ENCODE measurements at regions not wholly inside any gene's neighbourhood (a gene's known extent, or its start where the extent isn't known, plus 50 kb on each side); places are given as distances from the start of the nearest gene placed in this dataset.

DNA sequence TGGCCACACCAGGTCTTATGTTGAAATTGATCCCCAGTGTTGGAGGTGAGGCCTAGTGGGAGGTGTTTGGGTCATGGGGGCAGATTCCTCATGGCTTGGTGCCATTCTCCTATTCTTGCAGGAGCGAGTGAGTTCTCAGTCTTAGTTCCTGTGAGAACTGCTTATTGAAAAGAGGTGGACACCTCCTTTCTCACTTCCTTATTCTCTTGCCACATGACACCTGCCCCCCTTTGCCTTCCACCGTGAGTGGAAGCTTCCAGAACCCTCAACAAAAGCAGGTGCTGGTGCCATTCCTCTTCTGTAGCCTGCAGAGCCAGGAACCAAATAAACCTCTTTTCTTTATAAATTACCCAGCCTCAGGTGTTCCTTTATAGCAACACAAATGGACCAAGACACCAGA, 318.1 kb upstream of the MCTP2 start:
- no peaks in the 10 kb centered on the region for H3K36me3 ChIP-seq
- H3K9me3 ChIP-seq: no peaks in the 10 kb centered on the region
- H3K4me3 ChIP-seq: no peak overlapping the region

DNA sequence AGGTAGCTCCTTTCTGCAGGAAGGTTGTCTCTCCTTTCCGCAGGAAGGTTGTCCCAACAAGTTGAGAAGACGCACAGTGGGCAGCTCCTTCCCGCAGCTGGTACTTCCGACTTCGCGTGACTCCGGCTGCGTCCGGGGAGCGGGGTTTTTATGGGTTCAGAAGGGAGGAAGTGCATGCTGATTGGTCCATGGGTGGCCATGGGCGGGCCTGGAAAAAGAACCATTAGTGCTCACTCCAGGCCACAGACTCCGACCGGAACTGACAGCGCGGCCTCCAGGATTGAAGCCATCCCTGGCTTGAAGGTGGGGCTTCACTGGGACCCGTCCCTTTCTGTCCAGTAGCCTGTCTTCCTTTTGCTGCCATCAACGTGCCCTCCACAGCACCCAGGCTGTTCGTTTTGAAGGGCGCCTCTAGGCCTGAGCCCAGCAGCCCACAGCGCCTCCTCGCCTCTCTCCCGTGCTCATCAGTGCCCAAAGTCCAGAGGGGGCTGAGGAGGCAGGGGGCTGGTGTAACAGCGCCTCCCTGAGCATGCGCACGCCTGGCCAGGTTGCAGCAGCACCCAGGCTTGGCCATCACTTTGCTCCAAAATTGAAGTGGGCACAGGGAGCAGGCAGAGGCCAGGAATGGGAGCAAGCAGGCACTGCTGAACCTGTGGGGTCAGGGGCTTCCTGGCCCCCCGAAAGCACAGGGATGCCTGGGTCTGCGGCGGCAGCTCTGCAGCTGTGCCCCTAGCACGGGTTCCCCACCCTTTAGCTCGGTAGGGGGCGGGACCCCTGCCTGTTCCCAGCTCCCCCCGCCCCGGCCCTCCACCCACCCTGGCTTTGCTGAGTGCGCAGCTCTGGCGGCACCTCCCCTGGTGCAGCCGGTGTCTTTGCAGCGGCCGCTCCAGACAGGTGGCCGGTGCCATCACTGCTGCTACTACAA, 330.6 kb upstream of the MCTP2 start:
- intact Hi-C loops (cut with DNase I; ENCODE audit: low total_unique reads): no loop called here
- H3K9me3 ChIP-seq: no peaks in the 10 kb centered on the region
- H3K36me3 ChIP-seq: no peaks in the 10 kb centered on the region
- H3K4me1 ChIP-seq: no peaks in the 10 kb centered on the region
- no peak for DNase-seq (ENCODE audit: low spot score in 2 of 2)
- no peak overlapping the region for H3K4me3 ChIP-seq
- no peak overlapping the region for H3K27ac ChIP-seq
- no peak for TF ChIP-seq POLR2A (IDR thresholded peaks at IDR 0.05)
- TF ChIP-seq, protein P1, sequence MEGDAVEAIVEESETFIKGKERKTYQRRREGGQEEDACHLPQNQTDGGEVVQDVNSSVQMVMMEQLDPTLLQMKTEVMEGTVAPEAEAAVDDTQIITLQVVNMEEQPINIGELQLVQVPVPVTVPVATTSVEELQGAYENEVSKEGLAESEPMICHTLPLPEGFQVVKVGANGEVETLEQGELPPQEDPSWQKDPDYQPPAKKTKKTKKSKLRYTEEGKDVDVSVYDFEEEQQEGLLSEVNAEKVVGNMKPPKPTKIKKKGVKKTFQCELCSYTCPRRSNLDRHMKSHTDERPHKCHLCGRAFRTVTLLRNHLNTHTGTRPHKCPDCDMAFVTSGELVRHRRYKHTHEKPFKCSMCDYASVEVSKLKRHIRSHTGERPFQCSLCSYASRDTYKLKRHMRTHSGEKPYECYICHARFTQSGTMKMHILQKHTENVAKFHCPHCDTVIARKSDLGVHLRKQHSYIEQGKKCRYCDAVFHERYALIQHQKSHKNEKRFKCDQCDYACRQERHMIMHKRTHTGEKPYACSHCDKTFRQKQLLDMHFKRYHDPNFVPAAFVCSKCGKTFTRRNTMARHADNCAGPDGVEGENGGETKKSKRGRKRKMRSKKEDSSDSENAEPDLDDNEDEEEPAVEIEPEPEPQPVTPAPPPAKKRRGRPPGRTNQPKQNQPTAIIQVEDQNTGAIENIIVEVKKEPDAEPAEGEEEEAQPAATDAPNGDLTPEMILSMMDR (IDR thresholded peaks at IDR 0.05): no peak
- peaks cover 0 to 8% of the 10 kb centered on the region in 2 donors for H3K27me3 ChIP-seq

More for the DNA sequence above, 318.1 kb upstream of the MCTP2 start:
- Histone ChIP-seq H3K4me1 (no peaks in the 10 kb centered on the region), H3K27me3 (no peaks in the 10 kb centered on the region), H3K27ac (no peak overlapping the region)
- intact Hi-C loops (cut with DNase I; ENCODE audit: low total_unique reads): no loop called here
- TF ChIP-seq, protein P1 (IDR thresholded peaks at IDR 0.05): no peak
- TF ChIP-seq POLR2AphosphoS5 (IDR thresholded peaks at IDR 0.05) (no peak), POLR2A (IDR thresholded peaks at IDR 0.05) (no peak)
- DNase-seq (ENCODE audit: low spot score in 2 of 2): no peak

DNA sequence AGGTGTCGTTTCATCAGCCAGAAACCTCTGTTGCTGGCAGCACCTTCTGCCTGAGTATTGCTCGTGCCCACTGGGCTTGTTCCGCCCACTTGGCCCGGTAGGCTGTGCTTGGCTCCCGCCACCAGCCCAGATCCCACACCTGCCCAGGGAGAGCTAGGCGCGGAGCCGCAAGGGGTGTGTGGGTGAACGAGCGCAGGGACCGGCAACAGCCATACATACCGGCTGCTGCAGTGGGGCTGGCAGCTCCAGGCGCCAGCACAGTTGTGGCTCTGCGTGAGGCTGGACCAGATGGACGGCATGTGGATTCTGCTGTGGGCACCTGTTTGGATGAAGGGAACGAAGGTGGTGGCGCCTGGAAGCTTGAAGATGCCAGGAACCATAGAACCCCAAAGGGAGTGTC, 331.5 kb upstream of the MCTP2 start:
- no peaks in the 10 kb centered on the region for H3K4me1 ChIP-seq
- no peak overlapping the region for H3K27ac ChIP-seq
- intact Hi-C loops (cut with DNase I; ENCODE audit: low total_unique reads): no loop called here
- no peak overlapping the region for H3K4me3 ChIP-seq
- peaks cover 0 to 8% of the 10 kb centered on the region in 2 donors for H3K27me3 ChIP-seq
- H3K9me3 ChIP-seq: no peaks in the 10 kb centered on the region
- TF ChIP-seq POLR2AphosphoS5 (IDR thresholded peaks at IDR 0.05) (no peak), POLR2A (IDR thresholded peaks at IDR 0.05) (no peak)
- TF ChIP-seq, protein P1 (IDR thresholded peaks at IDR 0.05): no peak
- DNase-seq (ENCODE audit: low spot score in 2 of 2): no peak
- no peaks in the 10 kb centered on the region for H3K36me3 ChIP-seq

DNA sequence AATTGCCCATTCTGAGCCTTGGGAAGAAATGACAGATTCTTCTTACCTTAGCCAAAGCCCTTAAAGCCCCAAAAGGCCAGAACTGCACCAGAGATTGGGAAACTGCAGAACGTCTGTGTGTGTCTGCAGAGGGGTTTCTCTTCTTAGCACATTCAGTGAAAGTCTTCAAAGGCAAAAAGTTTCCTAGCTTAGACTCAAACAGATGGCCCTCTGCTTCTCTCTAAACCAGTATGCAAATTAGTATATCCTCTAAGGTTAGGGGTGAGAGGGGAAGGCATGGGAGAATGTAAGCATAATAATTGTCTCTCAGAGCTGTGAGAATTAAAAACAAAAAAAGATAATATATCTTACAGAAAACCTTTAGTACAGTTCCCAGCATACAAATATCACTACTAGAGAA, 334.0 kb upstream of the MCTP2 start:
- TF ChIP-seq, protein P1 (IDR thresholded peaks at IDR 0.05): no peak
- TF ChIP-seq POLR2AphosphoS5 (IDR thresholded peaks at IDR 0.05): no peak
- no peak for TF ChIP-seq POLR2A (IDR thresholded peaks at IDR 0.05)
- Histone ChIP-seq H3K27me3 (peaks cover 0 to 8% of the 10 kb centered on the region in 2 donors), H3K36me3 (no peaks in the 10 kb centered on the region), H3K9me3 (no peaks in the 10 kb centered on the region), H3K27ac (no peak overlapping the region), H3K4me1 (no peaks in the 10 kb centered on the region), H3K4me3 (no peak overlapping the region)
- intact Hi-C loops (cut with DNase I; ENCODE audit: low total_unique reads): no loop called here
- no peak for DNase-seq (ENCODE audit: low spot score in 2 of 2)

DNA sequence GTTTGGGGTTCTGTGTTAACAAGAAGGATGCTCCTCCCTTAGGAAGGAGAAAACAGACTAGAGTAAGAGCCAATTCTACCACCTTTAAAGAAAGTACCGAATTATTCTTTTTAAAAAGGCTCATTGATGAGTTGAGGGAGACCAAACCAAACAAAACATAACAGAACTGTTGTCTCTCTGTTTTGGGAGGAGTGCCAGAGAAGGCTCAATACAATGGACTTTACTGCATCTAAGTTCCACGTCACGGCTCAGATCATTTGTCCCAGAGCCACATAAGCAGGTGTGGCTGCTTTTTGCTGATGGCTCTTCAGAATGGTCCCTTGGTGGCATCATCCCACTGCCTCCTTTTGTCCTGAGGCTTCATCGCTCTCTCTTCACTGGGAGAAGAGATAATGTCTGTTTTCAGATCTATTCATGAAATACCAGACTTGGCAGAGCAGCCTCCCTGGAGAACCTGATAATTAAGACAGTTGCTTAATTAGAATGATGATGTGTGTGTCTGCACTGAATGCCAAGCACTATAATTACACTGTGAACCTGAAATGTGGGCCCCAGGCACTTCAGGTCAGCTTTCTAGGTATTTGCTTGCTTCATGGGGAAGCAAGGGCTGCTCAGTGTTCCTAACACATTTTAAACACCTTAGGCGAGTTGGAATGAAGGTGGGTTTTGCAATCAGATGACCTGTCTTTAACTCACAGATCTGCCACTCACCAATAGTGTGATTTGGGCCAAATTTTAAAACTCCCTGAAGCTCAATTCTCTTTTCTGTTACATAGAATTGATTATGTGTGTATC, 335.2 kb upstream of the MCTP2 start:
- DNase-seq (ENCODE audit: low spot score in 2 of 2): no peak
- Histone ChIP-seq H3K27ac (no peak overlapping the region), H3K36me3 (no peaks in the 10 kb centered on the region), H3K4me3 (no peak overlapping the region), H3K4me1 (no peaks in the 10 kb centered on the region), H3K27me3 (peaks cover 0 to 8% of the 10 kb centered on the region in 2 donors), H3K9me3 (no peaks in the 10 kb centered on the region)
- intact Hi-C loops (cut with DNase I; ENCODE audit: low total_unique reads): no loop called here
- no peak for TF ChIP-seq POLR2AphosphoS5 (IDR thresholded peaks at IDR 0.05)
- TF ChIP-seq POLR2A (IDR thresholded peaks at IDR 0.05): no peak
- TF ChIP-seq, protein P1 (IDR thresholded peaks at IDR 0.05): no peak
